KBM-7 (cell line): ENCODE measurements at regions not wholly inside any gene's neighbourhood (a gene's known extent, or its start where the extent isn't known, plus 50 kb on each side); places are given as distances from the start of the nearest gene placed in this dataset.

Experiments
- DNase-seq: peaks from one replicate; pipeline ENCODE4 v3.0.0-alpha.2; 2015
- in situ Hi-C: fragments of 300-500 bp; cut with MboI; formaldehyde crosslinking; loops from 2 replicates; pipeline ENCODE4 v1.14.3; 2020; ENCODE audit warnings: low sequenced_read_pairs, low pct_unique_long_range_greater_than_20kb, mixed read lengths

DNA sequence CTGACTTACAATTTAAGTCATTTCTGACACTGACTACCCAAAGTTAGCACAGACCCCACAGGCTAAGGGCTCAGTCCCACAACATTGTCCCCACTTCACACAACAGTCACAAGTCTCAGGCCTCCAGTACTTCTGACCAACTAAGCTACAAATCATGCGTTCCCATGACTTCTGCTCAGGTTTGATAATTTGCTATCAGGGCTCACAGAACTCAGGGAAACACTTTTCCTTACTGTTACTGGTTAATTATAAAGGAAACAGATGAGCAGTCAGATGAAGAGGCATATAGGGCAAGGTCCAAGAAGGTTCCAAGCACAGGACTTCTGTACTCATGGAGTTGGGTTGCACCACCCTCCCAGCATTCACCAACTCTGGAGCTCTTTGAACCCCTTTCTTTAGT lies 151.2 kb upstream of the TNR start:
- in situ Hi-C loops = no loop called here
- no peak for DNase-seq

DNA sequence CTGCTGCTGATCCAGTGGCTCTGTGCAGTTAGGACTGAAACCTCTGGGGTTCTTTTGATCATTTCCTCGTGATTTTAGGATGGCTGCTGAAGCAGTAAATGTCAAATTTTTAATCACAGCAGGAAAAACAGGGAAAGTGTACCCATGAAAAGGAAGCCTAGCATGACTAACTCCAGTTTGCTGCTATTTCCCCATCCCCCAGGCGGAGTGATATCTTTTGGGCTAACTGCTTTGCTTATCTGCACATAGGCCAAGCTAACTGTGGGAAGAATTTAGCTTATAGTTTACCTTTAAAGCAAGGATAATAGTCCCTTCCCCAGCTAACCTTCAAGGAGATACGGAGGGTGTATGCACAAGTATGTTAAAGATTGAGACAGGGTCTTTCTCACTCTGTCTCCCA lies 149.8 kb upstream of the TNR start:
- in situ Hi-C loops = no loop called here
- no peak for DNase-seq

GRCh38 chr1:175892686-175893085 lies 149.3 kb upstream of the TNR start:
- in situ Hi-C loops = no loop called here
- no peak for DNase-seq

DNA sequence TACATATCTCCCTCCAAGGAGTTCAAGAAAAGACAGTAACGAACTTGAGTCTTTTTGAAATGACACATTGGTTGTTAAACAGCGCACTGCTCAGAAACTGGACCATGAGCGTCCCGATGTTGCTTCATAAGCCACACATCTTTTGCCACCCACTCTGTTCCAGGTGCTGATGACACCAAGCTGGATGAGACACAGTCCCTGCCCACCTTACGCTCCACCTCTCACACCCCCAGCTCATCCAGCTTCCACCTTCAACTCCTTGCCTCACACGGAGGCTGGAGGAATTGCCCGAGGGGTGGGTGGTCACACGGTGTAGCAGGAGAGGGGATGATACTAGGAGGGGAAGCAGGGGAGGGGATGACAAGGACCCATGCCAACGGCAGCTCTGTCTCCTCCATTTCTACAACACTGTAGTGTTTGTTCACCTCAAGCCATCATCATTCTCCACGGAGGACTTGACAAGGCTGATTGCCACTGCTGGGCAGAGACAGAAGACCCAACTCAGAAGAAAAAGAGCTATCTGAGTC lies 148.5 kb upstream of the TNR start:
- DNase-seq = no peak
- in situ Hi-C loops = no loop called here

GRCh38 chr1:175890958-175891357 lies 147.6 kb upstream of the TNR start:
- in situ Hi-C loops = no loop called here
- no peak for DNase-seq

- DNase-seq = no peak
- in situ Hi-C loops = no loop called here
Observed at GRCh38 chr1:175889848-175890247, 146.5 kb upstream of the TNR start.

- in situ Hi-C loops = no loop called here
- DNase-seq = no peak
Observed at GRCh38 chr1:175888996-175889395, 145.6 kb upstream of the TNR start.

DNA sequence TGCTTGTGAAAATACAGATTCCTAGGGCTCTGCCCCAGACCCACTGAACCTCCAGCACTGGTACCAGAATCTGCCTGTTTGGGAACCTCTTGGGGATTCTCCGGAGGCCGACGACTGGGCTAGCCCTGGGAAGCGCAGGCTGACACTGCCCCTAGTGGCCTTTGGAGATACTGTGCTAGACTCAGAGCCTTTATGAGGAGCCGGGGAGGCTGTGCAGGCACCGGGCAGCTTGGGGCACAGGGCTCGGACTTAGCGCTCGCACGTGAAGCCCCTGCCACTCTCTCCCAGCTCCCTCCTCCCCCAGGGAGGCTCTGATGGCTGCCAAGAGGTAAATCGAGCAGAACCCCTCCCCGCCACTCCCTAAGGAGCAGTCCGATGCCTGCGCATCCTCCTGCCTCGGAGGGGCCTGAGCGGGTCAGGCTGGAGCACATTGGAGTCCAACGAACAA lies 144.6 kb upstream of the TNR start:
- in situ Hi-C loops = no loop called here
- DNase-seq = peak; percentile 15

DNA sequence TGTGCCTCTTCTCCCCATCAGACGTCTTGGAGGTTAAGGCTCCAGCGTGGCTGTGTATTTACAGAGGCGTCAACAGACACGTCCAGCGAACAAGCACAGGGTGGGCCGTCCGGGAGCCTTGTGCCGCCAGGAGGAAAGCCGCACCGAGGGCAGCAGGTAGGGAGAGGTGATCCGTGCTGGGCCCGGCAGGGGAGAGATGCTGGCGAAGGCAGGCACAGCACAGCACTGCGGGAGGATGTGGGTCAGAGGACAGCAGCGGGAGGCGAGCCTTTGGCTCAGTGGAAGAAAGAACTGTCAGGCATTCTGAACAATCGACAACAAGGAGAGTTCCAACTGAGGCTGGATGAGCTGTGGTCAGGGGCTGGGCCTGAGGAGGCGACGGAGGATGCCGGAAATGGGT lies 144.1 kb upstream of the TNR start:
- in situ Hi-C loops = no loop called here
- DNase-seq = no peak

DNA sequence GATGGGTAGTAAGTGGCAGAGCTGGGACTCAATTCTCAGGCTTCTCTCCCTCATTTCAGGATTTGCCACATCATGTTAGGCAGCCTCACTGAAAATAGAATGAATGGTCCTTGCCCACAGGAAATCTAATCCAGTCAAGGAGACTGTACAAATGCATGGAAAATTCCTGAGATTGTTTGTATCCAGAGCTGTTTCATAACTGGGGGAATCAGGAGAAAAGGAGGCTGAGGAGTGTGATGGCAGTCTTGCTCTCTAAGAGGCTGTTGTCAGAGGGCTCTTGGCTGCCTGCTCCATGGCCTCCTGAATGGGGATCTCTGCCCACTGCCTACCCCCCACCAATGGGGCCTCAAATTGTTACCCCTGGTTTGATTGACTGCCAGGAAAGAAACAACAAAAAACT lies 141.9 kb upstream of the TNR start:
- no peak for DNase-seq
- in situ Hi-C loops = no loop called here

GRCh38 chr1:175884369-175884768 lies 141.0 kb upstream of the TNR start:
- no peak for DNase-seq
- in situ Hi-C loops = no loop called here

- no peak for DNase-seq
- in situ Hi-C loops = no loop called here
Observed at GRCh38 chr1:175882192-175882591, 138.8 kb upstream of the TNR start.

- DNase-seq = no peak
- in situ Hi-C loops = no loop called here
Observed at GRCh38 chr1:175881246-175881976, 138.0 kb upstream of the TNR start.

GRCh38 chr1:175878775-175879174 lies 135.4 kb upstream of the TNR start:
- in situ Hi-C loops = no loop called here
- DNase-seq = no peak

- DNase-seq = no peak
- in situ Hi-C loops = no loop called here
Observed at GRCh38 chr1:175877939-175878737, 134.7 kb upstream of the TNR start.

GRCh38 chr1:175875556-175875955 lies 132.2 kb upstream of the TNR start:
- no peak for DNase-seq
- in situ Hi-C loops = no loop called here

GRCh38 chr1:175874081-175874480 lies 130.7 kb upstream of the TNR start:
- no peak for DNase-seq
- in situ Hi-C loops = no loop called here

GRCh38 chr1:175873290-175873935 lies 130.0 kb upstream of the TNR start:
- no peak for DNase-seq
- in situ Hi-C loops = no loop called here

DNA sequence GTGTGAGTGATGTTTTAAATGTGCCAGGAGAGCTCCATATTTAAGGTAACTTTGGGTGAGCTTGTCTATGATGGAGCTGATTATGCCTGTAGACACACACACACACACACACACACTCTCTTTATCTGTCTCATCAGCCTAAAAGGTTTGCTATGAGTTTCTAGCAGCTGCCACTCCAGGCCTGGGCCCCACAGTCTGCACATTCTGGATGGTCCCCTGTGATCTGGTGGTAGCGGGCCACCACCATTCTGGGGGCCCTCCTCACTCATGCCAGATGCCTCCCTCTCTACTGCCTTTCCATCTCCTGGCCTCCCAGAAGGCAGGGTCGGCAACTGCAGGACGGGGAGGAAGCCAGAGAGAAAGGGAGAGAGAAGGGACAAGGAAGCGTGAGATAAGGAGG lies 129.2 kb upstream of the TNR start:
- no peak for DNase-seq
- in situ Hi-C loops = no loop called here

- no peak for DNase-seq
- in situ Hi-C loops = no loop called here
Observed at GRCh38 chr1:175871647-175872046, 128.3 kb upstream of the TNR start.
